H9 (cell line): ENCODE measurements at regions not wholly inside any gene's neighbourhood (a gene's known extent, or its start where the extent isn't known, plus 50 kb on each side); places are given as distances from the start of the nearest gene placed in this dataset.

Source experiments
- DNase-seq: peaks from one replicate; pipeline ENCODE4 v3.0.0-alpha.2; 2017
- H2AFZ ChIP-seq: one replicate; pipeline ENCODE4 v1.6.1; 2013; ENCODE audit warnings: mild to moderate bottlenecking, low read length, control low read depth, moderate library complexity
- H2AK5ac ChIP-seq: 2 replicates; pipeline ENCODE4 v1.6.1; 2013; ENCODE audit warnings: low read length, control low read depth, mixed read lengths; ENCODE audit not compliant: insufficient read length
- H2BK120ac ChIP-seq: one replicate; pipeline ENCODE4 v1.6.1; 2013; ENCODE audit warnings: low read depth, mild to moderate bottlenecking, low read length, control low read depth, inconsistent platforms; ENCODE audit not compliant: poor library complexity, severe bottlenecking
- H2BK12ac ChIP-seq: 2 replicates; pipeline ENCODE4 v1.6.1; 2013; ENCODE audit warnings: low read length, control low read depth, mixed read lengths, low read depth; ENCODE audit not compliant: insufficient read length
- H2BK15ac ChIP-seq: 2 replicates; pipeline ENCODE4 v1.6.1; 2013; ENCODE audit warnings: low read depth, low read length, control low read depth
- H2BK20ac ChIP-seq: one replicate; pipeline ENCODE4 v1.6.1; 2013; ENCODE audit warnings: low read depth, mild to moderate bottlenecking, low read length, control low read depth, inconsistent platforms; ENCODE audit not compliant: poor library complexity, severe bottlenecking
- H2BK5ac ChIP-seq: 2 replicates; pipeline ENCODE4 v1.6.1; 2013; ENCODE audit warnings: low read length, control low read depth, mixed read lengths; ENCODE audit not compliant: insufficient read length
- H3K14ac ChIP-seq: 2 replicates; pipeline ENCODE4 v1.6.1; 2013; ENCODE audit warnings: low read length, control low read depth; ENCODE audit not compliant: insufficient read depth
- H3K18ac ChIP-seq: 2 replicates; pipeline ENCODE4 v1.6.1; 2013; ENCODE audit warnings: low read depth, mild to moderate bottlenecking, mixed read lengths, low read length, control low read depth; ENCODE audit not compliant: insufficient read length
- H3K23ac ChIP-seq: 2 replicates; pipeline ENCODE4 v1.6.1; 2013; ENCODE audit warnings: low read length, control low read depth, mixed read lengths, low read depth; ENCODE audit not compliant: insufficient read length
- H3K23me2 ChIP-seq: 2 replicates; pipeline ENCODE4 v1.6.1; 2013; ENCODE audit warnings: low read depth, mild to moderate bottlenecking, mixed read lengths, low read length, control low read depth; ENCODE audit not compliant: insufficient read length, poor library complexity, severe bottlenecking
- H3K27ac ChIP-seq: 2 replicates; pipeline ENCODE4 v1.5.1; 2013; ENCODE audit warnings: low read length, control low read depth, mixed read lengths, low read depth; ENCODE audit not compliant: insufficient read length
- H3K27me3 ChIP-seq: 2 replicates; pipeline ENCODE4 v1.6.1; 2013; ENCODE audit warnings: low read length, control low read depth, inconsistent platforms; ENCODE audit not compliant: insufficient read depth
- H3K4ac ChIP-seq: 2 replicates; pipeline ENCODE4 v1.6.1; 2013; ENCODE audit warnings: low read depth, mild to moderate bottlenecking, control low read depth, inconsistent platforms, low read length, moderate library complexity
- H3K4me1 ChIP-seq: 2 replicates; pipeline ENCODE4 v1.6.1; 2013; ENCODE audit warnings: low read length, control low read depth, inconsistent platforms; ENCODE audit not compliant: insufficient read depth
- H3K4me2 ChIP-seq: 2 replicates; pipeline ENCODE4 v1.6.1; 2013; ENCODE audit warnings: low read length, control low read depth, mixed read lengths; ENCODE audit not compliant: insufficient read length, insufficient read depth
- H3K56ac ChIP-seq: 2 replicates; pipeline ENCODE4 v1.6.1; 2013; ENCODE audit warnings: low read depth, mild to moderate bottlenecking, mixed read lengths, low read length, control low read depth; ENCODE audit not compliant: insufficient read length
- H3K79me1 ChIP-seq: 2 replicates; pipeline ENCODE4 v1.6.1; 2013; ENCODE audit warnings: low read depth, mild to moderate bottlenecking, moderate library complexity, low read length, control low read depth, inconsistent platforms; ENCODE audit not compliant: insufficient read depth, poor library complexity, severe bottlenecking
- H3K79me2 ChIP-seq: 2 replicates; pipeline ENCODE4 v1.6.1; 2013; ENCODE audit warnings: low read length, control low read depth, inconsistent platforms; ENCODE audit not compliant: insufficient read depth
- H3K9ac ChIP-seq: 2 replicates; pipeline ENCODE4 v1.6.1; 2013; ENCODE audit warnings: low read length, control low read depth, mixed read lengths; ENCODE audit not compliant: insufficient read length; ENCODE audit errors: extremely low read depth
- H3K9me3 ChIP-seq: one replicate; pipeline ENCODE4 v1.6.1; 2013; ENCODE audit warnings: low read depth, low read length, inconsistent platforms; ENCODE audit not compliant: control insufficient read depth
- H3T11ph ChIP-seq: one replicate; pipeline ENCODE4 v1.6.1; 2013; ENCODE audit warnings: mild to moderate bottlenecking, low read length, control low read depth, inconsistent platforms
- H4K20me1 ChIP-seq: one replicate; pipeline ENCODE4 v1.6.1; 2013; ENCODE audit not compliant: control insufficient read depth, insufficient read length, insufficient read depth
- H4K5ac ChIP-seq: 2 replicates; pipeline ENCODE4 v1.6.1; 2013; ENCODE audit warnings: low read depth, mild to moderate bottlenecking, mixed read lengths, low read length, control low read depth; ENCODE audit not compliant: insufficient read length
- H4K8ac ChIP-seq: replicated peaks from 2 replicates; pipeline ENCODE4 v1.6.1; 2013; ENCODE audit warnings: low read length, control low read depth, mixed read lengths, low read depth; ENCODE audit not compliant: insufficient read length
- H4K91ac ChIP-seq: 2 replicates; pipeline ENCODE4 v1.6.1; 2013; ENCODE audit warnings: low read depth, mild to moderate bottlenecking, moderate library complexity, mixed read lengths, low read length, control low read depth; ENCODE audit not compliant: insufficient read length
- H3K27ac Mint-ChIP-seq, 3 experiments: 2 replicates in 2 of 3; 3 replicates in 1 of 3; pipeline ENCODE4 v1.8.0; 2020 to 2021; ENCODE audit warnings: mixed read lengths in 3 of 3, mild to moderate bottlenecking in 1 of 3, moderate library complexity in 1 of 3
- H3K27me3 Mint-ChIP-seq: 2 replicates; pipeline ENCODE4 v1.8.0; 2021; ENCODE audit warnings: low read depth, mild to moderate bottlenecking, moderate library complexity, mixed read lengths
- H3K36me3 Mint-ChIP-seq, 3 experiments: 2 replicates in 2 of 3; 3 replicates in 1 of 3; pipeline ENCODE4 v1.8.0; 2020 to 2021; ENCODE audit warnings: low read depth in 3 of 3, mixed read lengths in 3 of 3; ENCODE audit not compliant: insufficient read depth in 1 of 3
- H3K4me1 Mint-ChIP-seq, 2 experiments: 2 replicates each; pipeline ENCODE4 v1.8.0; 2020; ENCODE audit warnings: mixed read lengths in 2 of 2
- H3K4me3 Mint-ChIP-seq, 2 experiments: 2 replicates in 1 of 2; 3 replicates in 1 of 2; pipeline ENCODE4 v1.8.0; 2020 to 2021; ENCODE audit warnings: mild to moderate bottlenecking in 2 of 2, mixed read lengths in 2 of 2, moderate library complexity in 1 of 2
- H3K9me3 Mint-ChIP-seq, 2 experiments: 2 replicates in 1 of 2; 3 replicates in 1 of 2; pipeline ENCODE4 v1.8.0; 2020; ENCODE audit warnings: mild to moderate bottlenecking in 2 of 2, mixed read lengths in 2 of 2, moderate library complexity in 1 of 2
- WGBS: extraction: QIAGEN DNeasy Blood & Tissue Kit; methylation state at CpG from one replicate; pipeline ENCODE4 v1.1.7; 2013; ENCODE audit warnings: missing lambda C conversion rate, low lambda C conversion rate, mixed read lengths; ENCODE audit not compliant: insufficient read length; ENCODE audit errors: extremely low coverage; 5-methylcytosine and 5-hydroxymethylcytosine counted together
- TF ChIP-seq, protein P1 (sequence below): fragments of 200-600 bp; sonication (generic); conservative IDR thresholded peaks from 3 replicates; pipeline ENCODE4 v1.8.0; 2021; ENCODE audit warnings: antibody characterized with exemption, mild to moderate bottlenecking

DNA sequence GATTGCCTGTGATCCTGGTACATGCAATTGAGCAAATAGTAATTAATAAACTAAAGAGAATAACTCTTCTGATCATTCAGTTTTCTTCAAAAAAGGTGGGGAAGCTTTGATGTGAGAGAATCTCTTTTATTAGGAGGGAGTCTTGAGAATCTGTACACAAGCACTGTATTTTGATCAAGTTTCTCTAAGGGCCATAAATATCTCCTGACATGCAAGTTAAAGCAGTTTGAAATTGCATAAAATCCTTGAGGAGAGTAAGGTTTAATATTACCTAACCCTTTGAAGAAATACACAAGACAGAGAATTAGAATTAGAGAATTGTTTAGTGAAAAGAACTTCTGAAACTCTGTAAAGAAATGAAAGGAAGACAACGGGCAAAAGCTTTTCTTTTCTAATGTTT is 326.9 kb downstream of the FAT4 start:
- no peak overlapping the region for H2BK5ac ChIP-seq
- H2BK20ac ChIP-seq: no peak overlapping the region
- no peak overlapping the region for H2BK120ac ChIP-seq
- no peak overlapping the region for H4K91ac ChIP-seq
- TF ChIP-seq, protein P1, sequence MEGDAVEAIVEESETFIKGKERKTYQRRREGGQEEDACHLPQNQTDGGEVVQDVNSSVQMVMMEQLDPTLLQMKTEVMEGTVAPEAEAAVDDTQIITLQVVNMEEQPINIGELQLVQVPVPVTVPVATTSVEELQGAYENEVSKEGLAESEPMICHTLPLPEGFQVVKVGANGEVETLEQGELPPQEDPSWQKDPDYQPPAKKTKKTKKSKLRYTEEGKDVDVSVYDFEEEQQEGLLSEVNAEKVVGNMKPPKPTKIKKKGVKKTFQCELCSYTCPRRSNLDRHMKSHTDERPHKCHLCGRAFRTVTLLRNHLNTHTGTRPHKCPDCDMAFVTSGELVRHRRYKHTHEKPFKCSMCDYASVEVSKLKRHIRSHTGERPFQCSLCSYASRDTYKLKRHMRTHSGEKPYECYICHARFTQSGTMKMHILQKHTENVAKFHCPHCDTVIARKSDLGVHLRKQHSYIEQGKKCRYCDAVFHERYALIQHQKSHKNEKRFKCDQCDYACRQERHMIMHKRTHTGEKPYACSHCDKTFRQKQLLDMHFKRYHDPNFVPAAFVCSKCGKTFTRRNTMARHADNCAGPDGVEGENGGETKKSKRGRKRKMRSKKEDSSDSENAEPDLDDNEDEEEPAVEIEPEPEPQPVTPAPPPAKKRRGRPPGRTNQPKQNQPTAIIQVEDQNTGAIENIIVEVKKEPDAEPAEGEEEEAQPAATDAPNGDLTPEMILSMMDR: no peak
- Mint-ChIP-seq H3K27ac (no peak overlapping the region), H3K4me1 (peaks cover 58 to 61% of the 10 kb centered on the region in 2 experiments), H3K4me3 (no peak overlapping the region), H3K36me3 (peaks cover 9 to 13% (median 10%) of the 10 kb centered on the region in 3 experiments; a peak in 5 of 7 replicates), H3K27me3 (no peaks in the 10 kb centered on the region; the same call in 1 of the 2 replicates), H3K9me3 (no peaks in the 10 kb centered on the region; a peak in 1 of 5 replicates)
- DNase-seq: no peak
- no peaks in the 10 kb centered on the region for H3K27me3 ChIP-seq
- no peak overlapping the region for H3K14ac ChIP-seq
- H4K8ac ChIP-seq: no peak overlapping the region
- H3K23ac ChIP-seq: no peak overlapping the region
- H3K4me1 ChIP-seq: peaks cover 7% of the 10 kb centered on the region; the same call in 1 of the 2 replicates
- no peak overlapping the region for H2BK12ac ChIP-seq
- H3K79me1 ChIP-seq: no peaks in the 10 kb centered on the region
- H3K79me2 ChIP-seq: no peaks in the 10 kb centered on the region
- H3K4me2 ChIP-seq: no peak overlapping the region
- H3K4ac ChIP-seq: no peak overlapping the region
- no peak overlapping the region for H2AK5ac ChIP-seq
- no peak overlapping the region for H3K56ac ChIP-seq
- no peak overlapping the region for H2BK15ac ChIP-seq
- H3K27ac ChIP-seq: no peak overlapping the region
- H3K23me2 ChIP-seq: no peaks in the 10 kb centered on the region
- no peak overlapping the region for H3K9ac ChIP-seq
- H3K18ac ChIP-seq: no peak overlapping the region
- WGBS: no CpG with 5 or more reads among the region's 1 CpG
- no peak overlapping the region for H3T11ph ChIP-seq
- no peak overlapping the region for H2AFZ ChIP-seq
- H4K5ac ChIP-seq: no peak overlapping the region
- H4K20me1 ChIP-seq: no peaks in the 10 kb centered on the region
- H3K9me3 ChIP-seq: no peaks in the 10 kb centered on the region
